H9 (cell line): ENCODE measurements at regions not wholly inside any gene's neighbourhood (a gene's known extent, or its start where the extent isn't known, plus 50 kb on each side); places are given as distances from the start of the nearest gene placed in this dataset.

ENCODE experiments used
- DNase-seq: peaks from one replicate; pipeline ENCODE4 v3.0.0-alpha.2; 2017
- H2AFZ ChIP-seq: one replicate; pipeline ENCODE4 v1.6.1; 2013; ENCODE audit warnings: mild to moderate bottlenecking, low read length, control low read depth, moderate library complexity
- H2AK5ac ChIP-seq: 2 replicates; pipeline ENCODE4 v1.6.1; 2013; ENCODE audit warnings: low read length, control low read depth, mixed read lengths; ENCODE audit not compliant: insufficient read length
- H2BK120ac ChIP-seq: one replicate; pipeline ENCODE4 v1.6.1; 2013; ENCODE audit warnings: low read depth, mild to moderate bottlenecking, low read length, control low read depth, inconsistent platforms; ENCODE audit not compliant: poor library complexity, severe bottlenecking
- H2BK12ac ChIP-seq: 2 replicates; pipeline ENCODE4 v1.6.1; 2013; ENCODE audit warnings: low read length, control low read depth, mixed read lengths, low read depth; ENCODE audit not compliant: insufficient read length
- H2BK15ac ChIP-seq: 2 replicates; pipeline ENCODE4 v1.6.1; 2013; ENCODE audit warnings: low read depth, low read length, control low read depth
- H2BK20ac ChIP-seq: one replicate; pipeline ENCODE4 v1.6.1; 2013; ENCODE audit warnings: low read depth, mild to moderate bottlenecking, low read length, control low read depth, inconsistent platforms; ENCODE audit not compliant: poor library complexity, severe bottlenecking
- H2BK5ac ChIP-seq: 2 replicates; pipeline ENCODE4 v1.6.1; 2013; ENCODE audit warnings: low read length, control low read depth, mixed read lengths; ENCODE audit not compliant: insufficient read length
- H3K14ac ChIP-seq: 2 replicates; pipeline ENCODE4 v1.6.1; 2013; ENCODE audit warnings: low read length, control low read depth; ENCODE audit not compliant: insufficient read depth
- H3K18ac ChIP-seq: 2 replicates; pipeline ENCODE4 v1.6.1; 2013; ENCODE audit warnings: low read depth, mild to moderate bottlenecking, mixed read lengths, low read length, control low read depth; ENCODE audit not compliant: insufficient read length
- H3K23ac ChIP-seq: 2 replicates; pipeline ENCODE4 v1.6.1; 2013; ENCODE audit warnings: low read length, control low read depth, mixed read lengths, low read depth; ENCODE audit not compliant: insufficient read length
- H3K23me2 ChIP-seq: 2 replicates; pipeline ENCODE4 v1.6.1; 2013; ENCODE audit warnings: low read depth, mild to moderate bottlenecking, mixed read lengths, low read length, control low read depth; ENCODE audit not compliant: insufficient read length, poor library complexity, severe bottlenecking
- H3K27ac ChIP-seq: 2 replicates; pipeline ENCODE4 v1.5.1; 2013; ENCODE audit warnings: low read length, control low read depth, mixed read lengths, low read depth; ENCODE audit not compliant: insufficient read length
- H3K27me3 ChIP-seq: 2 replicates; pipeline ENCODE4 v1.6.1; 2013; ENCODE audit warnings: low read length, control low read depth, inconsistent platforms; ENCODE audit not compliant: insufficient read depth
- H3K4ac ChIP-seq: 2 replicates; pipeline ENCODE4 v1.6.1; 2013; ENCODE audit warnings: low read depth, mild to moderate bottlenecking, control low read depth, inconsistent platforms, low read length, moderate library complexity
- H3K4me1 ChIP-seq: 2 replicates; pipeline ENCODE4 v1.6.1; 2013; ENCODE audit warnings: low read length, control low read depth, inconsistent platforms; ENCODE audit not compliant: insufficient read depth
- H3K4me2 ChIP-seq: 2 replicates; pipeline ENCODE4 v1.6.1; 2013; ENCODE audit warnings: low read length, control low read depth, mixed read lengths; ENCODE audit not compliant: insufficient read length, insufficient read depth
- H3K56ac ChIP-seq: 2 replicates; pipeline ENCODE4 v1.6.1; 2013; ENCODE audit warnings: low read depth, mild to moderate bottlenecking, mixed read lengths, low read length, control low read depth; ENCODE audit not compliant: insufficient read length
- H3K79me1 ChIP-seq: 2 replicates; pipeline ENCODE4 v1.6.1; 2013; ENCODE audit warnings: low read depth, mild to moderate bottlenecking, moderate library complexity, low read length, control low read depth, inconsistent platforms; ENCODE audit not compliant: insufficient read depth, poor library complexity, severe bottlenecking
- H3K79me2 ChIP-seq: 2 replicates; pipeline ENCODE4 v1.6.1; 2013; ENCODE audit warnings: low read length, control low read depth, inconsistent platforms; ENCODE audit not compliant: insufficient read depth
- H3K9ac ChIP-seq: 2 replicates; pipeline ENCODE4 v1.6.1; 2013; ENCODE audit warnings: low read length, control low read depth, mixed read lengths; ENCODE audit not compliant: insufficient read length; ENCODE audit errors: extremely low read depth
- H3K9me3 ChIP-seq: one replicate; pipeline ENCODE4 v1.6.1; 2013; ENCODE audit warnings: low read depth, low read length, inconsistent platforms; ENCODE audit not compliant: control insufficient read depth
- H3T11ph ChIP-seq: one replicate; pipeline ENCODE4 v1.6.1; 2013; ENCODE audit warnings: mild to moderate bottlenecking, low read length, control low read depth, inconsistent platforms
- H4K20me1 ChIP-seq: one replicate; pipeline ENCODE4 v1.6.1; 2013; ENCODE audit not compliant: control insufficient read depth, insufficient read length, insufficient read depth
- H4K5ac ChIP-seq: 2 replicates; pipeline ENCODE4 v1.6.1; 2013; ENCODE audit warnings: low read depth, mild to moderate bottlenecking, mixed read lengths, low read length, control low read depth; ENCODE audit not compliant: insufficient read length
- H4K8ac ChIP-seq: replicated peaks from 2 replicates; pipeline ENCODE4 v1.6.1; 2013; ENCODE audit warnings: low read length, control low read depth, mixed read lengths, low read depth; ENCODE audit not compliant: insufficient read length
- H4K91ac ChIP-seq: 2 replicates; pipeline ENCODE4 v1.6.1; 2013; ENCODE audit warnings: low read depth, mild to moderate bottlenecking, moderate library complexity, mixed read lengths, low read length, control low read depth; ENCODE audit not compliant: insufficient read length
- H3K27ac Mint-ChIP-seq, 3 experiments: 2 replicates in 2 of 3; 3 replicates in 1 of 3; pipeline ENCODE4 v1.8.0; 2020 to 2021; ENCODE audit warnings: mixed read lengths in 3 of 3, mild to moderate bottlenecking in 1 of 3, moderate library complexity in 1 of 3
- H3K27me3 Mint-ChIP-seq: 2 replicates; pipeline ENCODE4 v1.8.0; 2021; ENCODE audit warnings: low read depth, mild to moderate bottlenecking, moderate library complexity, mixed read lengths
- H3K36me3 Mint-ChIP-seq, 3 experiments: 2 replicates in 2 of 3; 3 replicates in 1 of 3; pipeline ENCODE4 v1.8.0; 2020 to 2021; ENCODE audit warnings: low read depth in 3 of 3, mixed read lengths in 3 of 3; ENCODE audit not compliant: insufficient read depth in 1 of 3
- H3K4me1 Mint-ChIP-seq, 2 experiments: 2 replicates each; pipeline ENCODE4 v1.8.0; 2020; ENCODE audit warnings: mixed read lengths in 2 of 2
- H3K4me3 Mint-ChIP-seq, 2 experiments: 2 replicates in 1 of 2; 3 replicates in 1 of 2; pipeline ENCODE4 v1.8.0; 2020 to 2021; ENCODE audit warnings: mild to moderate bottlenecking in 2 of 2, mixed read lengths in 2 of 2, moderate library complexity in 1 of 2
- H3K9me3 Mint-ChIP-seq, 2 experiments: 2 replicates in 1 of 2; 3 replicates in 1 of 2; pipeline ENCODE4 v1.8.0; 2020; ENCODE audit warnings: mild to moderate bottlenecking in 2 of 2, mixed read lengths in 2 of 2, moderate library complexity in 1 of 2
- CTCF ChIP-seq: fragments of 200-600 bp; sonication (generic); conservative IDR thresholded peaks from 3 replicates; pipeline ENCODE4 v1.8.0; 2021; ENCODE audit warnings: antibody characterized with exemption, mild to moderate bottlenecking
- WGBS: extraction: QIAGEN DNeasy Blood & Tissue Kit; methylation state at CpG from one replicate; pipeline ENCODE4 v1.1.7; 2013; ENCODE audit warnings: missing lambda C conversion rate, low lambda C conversion rate, mixed read lengths; ENCODE audit not compliant: insufficient read length; ENCODE audit errors: extremely low coverage; 5-methylcytosine and 5-hydroxymethylcytosine counted together

GRCh38 chr1:201754353-201754752 is 74.6 kb upstream of the IPO9 start:
- WGBS = 100% methylated on average over 1 of the region's 4 CpGs
- Mint-ChIP-seq H3K36me3 (no peaks in the 10 kb centered on the region), H3K9me3 (no peaks in the 10 kb centered on the region), H3K27me3 (no peaks in the 10 kb centered on the region; the same call in 1 of the 2 replicates), H3K27ac (peak overlapping the region in 1 of 3 experiments; percentile 55; a peak in 3 of 7 replicates), H3K4me1 (peaks cover 47 to 59% of the 10 kb centered on the region in 2 experiments), H3K4me3 (no peak overlapping the region)
- TF ChIP-seq CTCF = no peak
- H2BK5ac ChIP-seq = no peak overlapping the region
- H3K79me1 ChIP-seq = no peaks in the 10 kb centered on the region
- H2BK20ac ChIP-seq = no peak overlapping the region
- no peak overlapping the region for H3K27ac ChIP-seq
- no peak overlapping the region for H2BK12ac ChIP-seq
- H2BK15ac ChIP-seq = no peak overlapping the region
- no peaks in the 10 kb centered on the region for H4K20me1 ChIP-seq
- no peak overlapping the region for H4K8ac ChIP-seq
- H3K4me1 ChIP-seq = peaks cover 22% of the 10 kb centered on the region; the same call in 1 of the 2 replicates
- no peak overlapping the region for H3T11ph ChIP-seq
- no peak overlapping the region for H3K4ac ChIP-seq
- H2AK5ac ChIP-seq = no peak overlapping the region
- no peak overlapping the region for H4K5ac ChIP-seq
- no peak overlapping the region for H2BK120ac ChIP-seq
- no peak overlapping the region for H3K23ac ChIP-seq
- no peak for DNase-seq
- H3K23me2 ChIP-seq = no peaks in the 10 kb centered on the region
- no peak overlapping the region for H4K91ac ChIP-seq
- no peaks in the 10 kb centered on the region for H3K9me3 ChIP-seq
- H2AFZ ChIP-seq = no peak overlapping the region
- H3K27me3 ChIP-seq = no peaks in the 10 kb centered on the region
- no peak overlapping the region for H3K56ac ChIP-seq
- H3K14ac ChIP-seq = no peak overlapping the region
- no peak overlapping the region for H3K9ac ChIP-seq
- H3K18ac ChIP-seq = no peak overlapping the region
- H3K4me2 ChIP-seq = no peak overlapping the region
- H3K79me2 ChIP-seq = peaks cover 5% of the 10 kb centered on the region; the same call in 1 of the 2 replicates
